SU-DHL-6 (cell line): ENCODE measurements at regions not wholly inside any gene's neighbourhood (a gene's known extent, or its start where the extent isn't known, plus 50 kb on each side); places are given as distances from the start of the nearest gene placed in this dataset.

Experiments
- EZH2phosphoT487 ChIP-seq: fragments of 200-600 bp; sonication (generic), shearing (Covaris generic); conservative IDR thresholded peaks from 2 replicates; pipeline ENCODE4 v1.6.1; 2018; ENCODE audit warnings: mild to moderate bottlenecking, antibody characterized with exemption, low read length, moderate library complexity, mixed read lengths
- TF ChIP-seq, protein P1 (sequence below): fragments of 200-600 bp; sonication (generic); IDR thresholded peaks from one replicate; pipeline ENCODE4 v1.5.1; 2017; ENCODE audit warnings: antibody characterized with exemption, mild to moderate bottlenecking, low read length, moderate library complexity; ENCODE audit not compliant: insufficient read depth, poor library complexity, severe bottlenecking

DNA sequence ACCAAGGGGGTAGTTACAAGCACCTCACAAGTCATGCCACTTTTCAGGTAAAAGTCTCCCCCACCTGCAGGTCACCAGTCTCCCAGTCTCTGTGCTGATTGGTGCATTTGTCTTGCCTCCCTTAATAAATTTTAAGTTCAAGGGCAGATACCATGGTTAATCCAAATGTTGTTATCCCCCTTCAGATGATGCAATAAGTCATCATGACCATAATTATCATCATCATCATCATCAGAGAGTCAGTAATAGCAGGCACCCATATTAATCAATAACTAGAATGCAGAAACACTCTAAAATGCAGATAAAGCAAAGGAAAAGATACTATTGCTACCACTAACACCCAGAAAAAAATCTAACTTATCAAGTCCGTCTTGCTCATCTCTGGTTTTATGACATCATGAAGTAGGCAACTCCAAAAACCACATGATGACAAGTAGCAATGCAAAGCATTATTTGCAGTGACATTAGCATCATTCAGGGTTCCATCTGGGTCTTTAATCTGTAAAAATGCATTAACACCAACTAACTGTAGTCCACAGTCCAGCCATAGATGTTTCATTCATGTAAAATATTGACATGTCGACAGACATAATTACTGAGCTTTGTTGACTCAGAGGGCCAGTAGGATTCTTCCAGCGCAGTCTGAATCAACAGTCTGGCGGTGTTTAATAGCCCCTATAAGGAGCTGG, 492.0 kb upstream of the RUNX1 start:
- TF ChIP-seq, protein P1, sequence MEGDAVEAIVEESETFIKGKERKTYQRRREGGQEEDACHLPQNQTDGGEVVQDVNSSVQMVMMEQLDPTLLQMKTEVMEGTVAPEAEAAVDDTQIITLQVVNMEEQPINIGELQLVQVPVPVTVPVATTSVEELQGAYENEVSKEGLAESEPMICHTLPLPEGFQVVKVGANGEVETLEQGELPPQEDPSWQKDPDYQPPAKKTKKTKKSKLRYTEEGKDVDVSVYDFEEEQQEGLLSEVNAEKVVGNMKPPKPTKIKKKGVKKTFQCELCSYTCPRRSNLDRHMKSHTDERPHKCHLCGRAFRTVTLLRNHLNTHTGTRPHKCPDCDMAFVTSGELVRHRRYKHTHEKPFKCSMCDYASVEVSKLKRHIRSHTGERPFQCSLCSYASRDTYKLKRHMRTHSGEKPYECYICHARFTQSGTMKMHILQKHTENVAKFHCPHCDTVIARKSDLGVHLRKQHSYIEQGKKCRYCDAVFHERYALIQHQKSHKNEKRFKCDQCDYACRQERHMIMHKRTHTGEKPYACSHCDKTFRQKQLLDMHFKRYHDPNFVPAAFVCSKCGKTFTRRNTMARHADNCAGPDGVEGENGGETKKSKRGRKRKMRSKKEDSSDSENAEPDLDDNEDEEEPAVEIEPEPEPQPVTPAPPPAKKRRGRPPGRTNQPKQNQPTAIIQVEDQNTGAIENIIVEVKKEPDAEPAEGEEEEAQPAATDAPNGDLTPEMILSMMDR: no peak
- TF ChIP-seq EZH2phosphoT487: no peak
